ENCODE measurements at regions not wholly inside any gene's neighbourhood (a gene's known extent, or its start where the extent isn't known, plus 50 kb on each side); places are given as distances from the start of the nearest gene placed in this dataset.
"Not testable (repeated sequence)": the region's sequence is repeated elsewhere in the genome, so short reads cannot be mapped to it uniquely, and the experiment has no call there.

- no peak for TF ChIP-seq POLR2AphosphoS5 (IDR thresholded peaks at IDR 0.05)
- no peak for TF ChIP-seq POLR2A (IDR thresholded peaks at IDR 0.05)
- no peak for TF ChIP-seq CTCF (IDR thresholded peaks at IDR 0.05)
- no peak for TF ChIP-seq EP300 (IDR thresholded peaks at IDR 0.05)
- no peak for ATAC-seq (ENCODE audit: low FRiP score in 2 of 2)
- no peaks in the 10 kb centered on the region for H3K36me3 ChIP-seq
- no peak overlapping the region for H3K4me3 ChIP-seq
- no peak overlapping the region for H3K27ac ChIP-seq
- no peaks in the 10 kb centered on the region for H3K27me3 ChIP-seq
- DNase-seq, result no peak
- H3K9me3 ChIP-seq, result peaks cover 0 to 13% (median under 1%) of the 10 kb centered on the region in 4 donors
- 83 to 90% methylated on average over 20 of the region's 20 CpGs for WGBS, 2 donors
- no peaks in the 10 kb centered on the region for H3K4me1 ChIP-seq
These were observed 758.5 kb upstream of the CTNND2 start for GRCh38 chr5:12662545-12663314.

- H3K27me3 ChIP-seq, result no peaks in the 10 kb centered on the region
- DNase-seq (peak in 1 of 2 donors; percentile 65), ATAC-seq (ENCODE audit: low FRiP score in 2 of 2) (peak in 1 of 2 donors; percentile 21)
- no peak for TF ChIP-seq POLR2A (IDR thresholded peaks at IDR 0.05)
- no peak for TF ChIP-seq EP300 (IDR thresholded peaks at IDR 0.05)
- no peak for TF ChIP-seq POLR2AphosphoS5 (IDR thresholded peaks at IDR 0.05)
- no peak for TF ChIP-seq CTCF (IDR thresholded peaks at IDR 0.05)
- H3K4me3 ChIP-seq, result no peak overlapping the region
- 87 to 90% methylated on average over 13 to 25 of the region's 33 CpGs for WGBS, 2 donors
- no peaks in the 10 kb centered on the region for H3K4me1 ChIP-seq
- no peak overlapping the region for H3K27ac ChIP-seq
- H3K36me3 ChIP-seq, result no peaks in the 10 kb centered on the region
- peaks cover 0 to 13% (median 2%) of the 10 kb centered on the region in 4 donors for H3K9me3 ChIP-seq
These were observed 757.5 kb upstream of the CTNND2 start for GRCh38 chr5:12661617-12662370.

GRCh38 chr5:12660279-12661107 is 756.2 kb upstream of the CTNND2 start:
- not testable (repeated sequence) for H3K36me3 ChIP-seq; H3K4me3 ChIP-seq; H3K4me1 ChIP-seq; H3K27ac ChIP-seq; H3K27me3 ChIP-seq; ATAC-seq (ENCODE audit: low FRiP score in 2 of 2)
- peaks cover 0 to 13% (median 2%) of the 10 kb centered on the region in 4 donors for H3K9me3 ChIP-seq
- peak in 1 of 2 donors; percentile 33 for DNase-seq
- 90 to 91% methylated on average over 18 to 23 of the region's 24 CpGs for WGBS, 2 donors

- Histone ChIP-seq H3K4me3 (no peak overlapping the region), H3K27me3 (no peaks in the 10 kb centered on the region), H3K36me3 (no peaks in the 10 kb centered on the region), H3K9me3 (peaks cover 0 to 13% (median 2%) of the 10 kb centered on the region in 4 donors), H3K27ac (no peak overlapping the region), H3K4me1 (no peaks in the 10 kb centered on the region)
- no peak for TF ChIP-seq CTCF (IDR thresholded peaks at IDR 0.05)
- no peak for TF ChIP-seq POLR2A (IDR thresholded peaks at IDR 0.05)
- no peak for TF ChIP-seq POLR2AphosphoS5 (IDR thresholded peaks at IDR 0.05)
- no peak for TF ChIP-seq EP300 (IDR thresholded peaks at IDR 0.05)
- DNase-seq, result no peak
- no peak for ATAC-seq (ENCODE audit: low FRiP score in 2 of 2)
- 75 to 82% methylated on average over 4 of the region's 4 CpGs for WGBS, 2 donors
These were observed 755.4 kb upstream of the CTNND2 start for GRCh38 chr5:12659686-12660085.

Data from upper lobe of left lung (tissue), 6 donors.